ENCODE measurements at regions not wholly inside any gene's neighbourhood (a gene's known extent, or its start where the extent isn't known, plus 50 kb on each side); places are given as distances from the start of the nearest gene placed in this dataset.
"Not testable (repeated sequence)": the region's sequence is repeated elsewhere in the genome, so short reads cannot be mapped to it uniquely, and the experiment has no call there.

GRCh38 chr1:194848846-194849245 is 1662.4 kb upstream of the B3GALT2 start:
- Histone ChIP-seq H3K4me1 (ENCODE audit: insufficient read depth, poor library complexity, severe bottlenecking) (no peaks in the 10 kb centered on the region), H3K36me3 (ENCODE audit: low read depth) (no peaks in the 10 kb centered on the region), H3K27ac (ENCODE audit: poor library complexity, severe bottlenecking) (no peak overlapping the region), H3K27me3 (ENCODE audit: insufficient read depth, poor library complexity, severe bottlenecking) (peaks cover 2% of the 10 kb centered on the region), H3K4me3 (ENCODE audit: severe bottlenecking) (no peak overlapping the region), H3K9me3 (ENCODE audit: severe bottlenecking) (no peaks in the 10 kb centered on the region)
- no peak for DNase-seq (ENCODE audit: low spot score)
- ATAC-seq (ENCODE audit: low read depth), result no peak
- TF ChIP-seq, protein P1, sequence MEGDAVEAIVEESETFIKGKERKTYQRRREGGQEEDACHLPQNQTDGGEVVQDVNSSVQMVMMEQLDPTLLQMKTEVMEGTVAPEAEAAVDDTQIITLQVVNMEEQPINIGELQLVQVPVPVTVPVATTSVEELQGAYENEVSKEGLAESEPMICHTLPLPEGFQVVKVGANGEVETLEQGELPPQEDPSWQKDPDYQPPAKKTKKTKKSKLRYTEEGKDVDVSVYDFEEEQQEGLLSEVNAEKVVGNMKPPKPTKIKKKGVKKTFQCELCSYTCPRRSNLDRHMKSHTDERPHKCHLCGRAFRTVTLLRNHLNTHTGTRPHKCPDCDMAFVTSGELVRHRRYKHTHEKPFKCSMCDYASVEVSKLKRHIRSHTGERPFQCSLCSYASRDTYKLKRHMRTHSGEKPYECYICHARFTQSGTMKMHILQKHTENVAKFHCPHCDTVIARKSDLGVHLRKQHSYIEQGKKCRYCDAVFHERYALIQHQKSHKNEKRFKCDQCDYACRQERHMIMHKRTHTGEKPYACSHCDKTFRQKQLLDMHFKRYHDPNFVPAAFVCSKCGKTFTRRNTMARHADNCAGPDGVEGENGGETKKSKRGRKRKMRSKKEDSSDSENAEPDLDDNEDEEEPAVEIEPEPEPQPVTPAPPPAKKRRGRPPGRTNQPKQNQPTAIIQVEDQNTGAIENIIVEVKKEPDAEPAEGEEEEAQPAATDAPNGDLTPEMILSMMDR (IDR thresholded peaks at IDR 0.05; ENCODE audit: poor library complexity, severe bottlenecking), result no peak

DNA sequence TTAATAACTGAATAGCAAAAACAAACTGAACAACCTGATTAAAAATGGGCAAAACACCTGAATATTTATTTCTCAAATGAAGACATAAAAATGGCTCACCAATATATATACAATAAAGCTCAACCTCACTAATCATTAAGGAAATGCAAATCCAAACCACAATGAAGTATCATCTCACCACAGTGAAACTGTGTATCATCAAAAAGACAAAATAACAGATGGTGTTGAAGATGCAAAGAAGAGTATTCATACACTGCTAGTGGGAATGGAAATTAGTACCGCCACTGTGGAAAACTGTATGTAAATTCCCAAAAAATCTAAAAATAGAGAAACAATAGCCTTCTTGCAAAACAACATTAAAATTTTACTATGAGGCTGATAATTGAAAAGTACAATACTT is 1660.1 kb upstream of the B3GALT2 start:
- Histone ChIP-seq H3K4me1 (ENCODE audit: insufficient read depth, poor library complexity, severe bottlenecking) (no peaks in the 10 kb centered on the region), H3K4me3 (ENCODE audit: severe bottlenecking) (no peak overlapping the region), H3K27ac (ENCODE audit: poor library complexity, severe bottlenecking) (no peak overlapping the region), H3K9me3 (ENCODE audit: severe bottlenecking) (no peaks in the 10 kb centered on the region), H3K27me3 (ENCODE audit: insufficient read depth, poor library complexity, severe bottlenecking) (peaks cover 2% of the 10 kb centered on the region), H3K36me3 (ENCODE audit: low read depth) (no peaks in the 10 kb centered on the region)
- no peak for ATAC-seq (ENCODE audit: low read depth)
- TF ChIP-seq, protein P1 (IDR thresholded peaks at IDR 0.05; ENCODE audit: poor library complexity, severe bottlenecking), result no peak
- no peak for DNase-seq (ENCODE audit: low spot score)

DNA sequence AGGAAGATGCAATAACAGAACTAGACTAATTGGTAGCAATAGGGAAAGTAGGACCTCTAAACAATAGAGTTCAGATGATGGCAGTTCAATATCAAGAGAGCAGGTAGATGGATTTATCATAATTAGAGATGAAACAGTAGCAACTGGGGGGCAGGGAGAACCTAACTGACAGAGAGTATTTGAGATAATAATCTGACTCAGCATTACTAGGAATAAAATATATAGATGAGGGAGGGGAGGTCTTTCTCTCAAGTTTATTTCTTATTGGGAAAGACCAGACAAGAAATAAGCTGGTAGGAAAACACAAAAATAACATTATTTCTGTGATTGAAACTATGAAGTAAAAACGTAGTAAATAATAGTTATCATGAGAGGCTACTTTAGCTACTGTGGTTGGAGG is 1656.7 kb upstream of the B3GALT2 start:
- Histone ChIP-seq H3K27ac (ENCODE audit: poor library complexity, severe bottlenecking) (no peak overlapping the region), H3K36me3 (ENCODE audit: low read depth) (no peaks in the 10 kb centered on the region), H3K4me3 (ENCODE audit: severe bottlenecking) (no peak overlapping the region), H3K4me1 (ENCODE audit: insufficient read depth, poor library complexity, severe bottlenecking) (no peaks in the 10 kb centered on the region), H3K9me3 (ENCODE audit: severe bottlenecking) (no peaks in the 10 kb centered on the region), H3K27me3 (ENCODE audit: insufficient read depth, poor library complexity, severe bottlenecking) (no peaks in the 10 kb centered on the region)
- no peak for ATAC-seq (ENCODE audit: low read depth)
- DNase-seq (ENCODE audit: low spot score), result no peak
- TF ChIP-seq, protein P1 (IDR thresholded peaks at IDR 0.05; ENCODE audit: poor library complexity, severe bottlenecking), result no peak

- H3K9me3 ChIP-seq (ENCODE audit: severe bottlenecking), result no peaks in the 10 kb centered on the region
These were observed 1646.7 kb upstream of the B3GALT2 start for GRCh38 chr1:194833111-194833510.

DNA sequence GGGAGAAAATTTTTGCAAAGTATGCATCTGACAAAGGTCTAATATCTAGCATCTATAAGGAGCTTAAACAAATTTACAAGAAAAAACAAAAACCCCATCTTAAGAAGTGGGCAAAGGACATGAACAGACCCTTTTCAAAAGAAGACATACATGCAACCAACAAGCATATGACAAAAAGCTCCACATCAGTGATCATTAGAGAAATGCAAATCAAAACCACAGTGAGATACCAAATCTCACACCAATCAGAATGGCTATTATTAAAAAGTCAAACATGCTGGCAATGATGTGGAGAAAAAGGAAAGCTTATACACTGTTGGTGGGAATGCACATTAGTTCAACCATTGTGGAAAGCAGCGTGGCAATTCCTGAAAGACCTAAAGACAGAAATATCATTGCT is 1645.2 kb upstream of the B3GALT2 start:
- not testable (repeated sequence) for H3K4me1 ChIP-seq (ENCODE audit: insufficient read depth, poor library complexity, severe bottlenecking); ATAC-seq (ENCODE audit: low read depth); H3K9me3 ChIP-seq (ENCODE audit: severe bottlenecking); H3K27me3 ChIP-seq (ENCODE audit: insufficient read depth, poor library complexity, severe bottlenecking); H3K27ac ChIP-seq (ENCODE audit: poor library complexity, severe bottlenecking); DNase-seq (ENCODE audit: low spot score); H3K36me3 ChIP-seq (ENCODE audit: low read depth); H3K4me3 ChIP-seq (ENCODE audit: severe bottlenecking)

More at GRCh38 chr1:194833111-194833510, 1646.7 kb upstream of the B3GALT2 start:
- Histone ChIP-seq H3K36me3 (ENCODE audit: low read depth) (no peaks in the 10 kb centered on the region), H3K27me3 (ENCODE audit: insufficient read depth, poor library complexity, severe bottlenecking) (no peaks in the 10 kb centered on the region), H3K27ac (ENCODE audit: poor library complexity, severe bottlenecking) (no peak overlapping the region), H3K4me3 (ENCODE audit: severe bottlenecking) (no peak overlapping the region), H3K4me1 (ENCODE audit: insufficient read depth, poor library complexity, severe bottlenecking) (no peaks in the 10 kb centered on the region)
- TF ChIP-seq, protein P1 (IDR thresholded peaks at IDR 0.05; ENCODE audit: poor library complexity, severe bottlenecking), result no peak
- DNase-seq (ENCODE audit: low spot score), result no peak
- ATAC-seq (ENCODE audit: low read depth), result no peak

Data from RWPE2 (cell line).